ENCODE measurements at regions not wholly inside any gene's neighbourhood (a gene's known extent, or its start where the extent isn't known, plus 50 kb on each side); places are given as distances from the start of the nearest gene placed in this dataset.

DNA sequence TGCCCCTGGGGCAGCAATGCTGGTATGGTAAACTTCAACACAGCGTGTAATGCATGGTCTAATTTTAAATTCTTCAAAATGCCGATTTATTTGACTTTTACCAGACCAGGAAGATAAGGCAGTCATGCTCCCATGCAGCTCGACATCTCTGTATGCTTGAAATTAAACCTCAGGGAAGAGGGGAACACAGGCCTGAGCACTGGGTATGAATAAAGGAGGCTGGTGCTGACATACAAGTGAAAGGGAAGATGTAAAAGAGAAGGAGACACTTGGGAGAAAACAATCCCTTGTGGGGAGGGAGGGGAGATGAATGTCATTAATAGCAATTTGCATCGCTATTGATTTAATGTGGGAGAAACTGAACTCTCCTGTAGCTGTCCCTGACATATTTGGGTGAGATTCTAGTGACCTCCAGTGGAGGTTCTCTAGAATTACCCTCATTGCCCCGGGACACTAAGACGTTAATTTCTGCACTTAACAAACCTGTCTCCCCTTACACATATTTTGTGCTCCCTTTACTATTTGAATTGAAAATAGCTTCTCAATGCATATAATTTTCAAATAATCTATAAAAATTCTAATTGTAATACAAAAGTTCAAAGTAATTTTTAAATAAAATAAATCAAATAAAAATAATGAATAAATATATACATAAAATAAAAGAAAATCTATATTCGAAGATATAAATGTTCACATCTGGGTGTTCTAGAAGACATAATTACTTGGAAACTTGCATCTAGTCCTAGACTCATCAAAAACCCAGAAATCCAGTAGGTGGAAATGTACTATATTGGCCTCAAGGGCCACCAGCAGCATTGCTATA, 283.1 kb downstream of the LMX1A start:
- DNase-seq, result no peak
- no peak for ATAC-seq

DNA sequence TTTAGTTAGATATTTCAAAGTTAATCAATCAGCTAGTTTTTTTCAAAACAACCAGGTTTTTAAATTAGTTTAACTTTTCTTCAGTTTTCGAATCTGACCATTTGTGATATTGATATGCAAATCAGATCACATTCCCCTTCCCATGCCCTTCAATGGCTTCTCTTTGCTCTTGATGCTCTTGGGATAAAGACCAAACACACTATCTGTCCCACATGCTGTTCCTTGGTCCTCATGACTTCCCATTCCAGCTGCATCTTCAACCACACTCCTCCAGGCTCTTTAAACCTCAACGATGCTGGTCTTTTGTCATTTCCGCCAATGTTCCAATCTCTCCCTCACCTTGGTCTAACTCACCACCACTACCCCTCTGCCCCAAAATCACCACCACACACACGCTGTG, 285.8 kb downstream of the LMX1A start:
- DNase-seq, result no peak
- no peak for ATAC-seq

DNA sequence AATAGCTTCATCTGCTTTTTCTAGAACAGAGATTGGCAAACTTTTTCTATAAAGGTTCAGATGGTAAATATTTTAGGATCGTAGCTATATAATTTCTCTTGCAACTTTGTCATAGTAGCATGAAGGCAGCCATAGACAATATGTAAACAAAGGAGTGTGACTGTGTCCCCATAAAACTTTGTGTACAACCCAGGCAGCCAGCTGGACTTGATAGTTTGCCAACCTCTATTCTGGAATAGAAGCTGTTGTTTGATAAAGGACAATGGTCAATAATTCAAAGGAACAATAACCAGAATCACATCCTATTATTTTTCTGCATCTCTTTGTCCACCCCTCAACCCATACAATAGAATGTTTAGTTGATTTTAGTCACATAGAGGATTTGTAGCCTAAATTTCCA, 286.7 kb downstream of the LMX1A start:
- ATAC-seq (no peak), DNase-seq (no peak)

DNA sequence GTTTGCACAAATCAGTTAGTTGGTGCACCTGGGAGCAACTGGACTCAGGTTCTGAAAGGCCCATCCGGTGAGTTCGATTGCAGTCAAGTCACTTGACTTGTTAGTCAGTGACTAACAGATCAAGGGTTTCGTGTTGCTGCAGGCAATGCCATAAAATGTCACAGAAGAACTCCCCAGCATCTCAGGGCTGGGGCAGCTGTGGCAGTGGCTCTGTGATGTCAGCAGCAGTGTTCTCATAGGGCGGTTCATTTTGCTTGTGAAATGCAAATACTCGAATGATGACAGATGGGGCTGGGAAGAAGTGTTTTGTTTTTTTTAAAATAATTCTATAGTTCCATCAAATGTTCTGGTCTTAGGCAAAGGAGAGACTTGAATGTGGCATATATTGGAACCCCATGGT, 287.8 kb downstream of the LMX1A start:
- no peak for ATAC-seq
- DNase-seq, result no peak

DNA sequence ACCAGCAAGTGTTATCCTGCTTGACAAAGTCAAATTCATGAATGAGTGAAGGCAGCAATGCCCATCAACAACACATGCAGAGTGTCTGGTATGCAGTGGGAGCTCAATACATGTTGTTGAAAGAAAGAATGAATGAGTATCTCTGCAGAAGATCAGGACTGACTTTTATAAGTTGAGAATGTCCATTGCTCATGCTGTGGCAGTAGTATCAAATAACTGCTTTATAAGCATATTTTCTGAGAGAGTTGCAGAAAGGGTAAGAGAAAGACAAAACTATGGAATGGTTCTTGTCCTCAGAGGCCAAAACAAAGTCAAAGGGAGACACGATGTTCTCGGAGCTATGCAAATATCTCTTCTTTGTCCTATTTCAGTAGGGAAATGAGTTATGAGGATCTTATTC, 288.7 kb downstream of the LMX1A start:
- no peak for DNase-seq
- ATAC-seq, result no peak

DNA sequence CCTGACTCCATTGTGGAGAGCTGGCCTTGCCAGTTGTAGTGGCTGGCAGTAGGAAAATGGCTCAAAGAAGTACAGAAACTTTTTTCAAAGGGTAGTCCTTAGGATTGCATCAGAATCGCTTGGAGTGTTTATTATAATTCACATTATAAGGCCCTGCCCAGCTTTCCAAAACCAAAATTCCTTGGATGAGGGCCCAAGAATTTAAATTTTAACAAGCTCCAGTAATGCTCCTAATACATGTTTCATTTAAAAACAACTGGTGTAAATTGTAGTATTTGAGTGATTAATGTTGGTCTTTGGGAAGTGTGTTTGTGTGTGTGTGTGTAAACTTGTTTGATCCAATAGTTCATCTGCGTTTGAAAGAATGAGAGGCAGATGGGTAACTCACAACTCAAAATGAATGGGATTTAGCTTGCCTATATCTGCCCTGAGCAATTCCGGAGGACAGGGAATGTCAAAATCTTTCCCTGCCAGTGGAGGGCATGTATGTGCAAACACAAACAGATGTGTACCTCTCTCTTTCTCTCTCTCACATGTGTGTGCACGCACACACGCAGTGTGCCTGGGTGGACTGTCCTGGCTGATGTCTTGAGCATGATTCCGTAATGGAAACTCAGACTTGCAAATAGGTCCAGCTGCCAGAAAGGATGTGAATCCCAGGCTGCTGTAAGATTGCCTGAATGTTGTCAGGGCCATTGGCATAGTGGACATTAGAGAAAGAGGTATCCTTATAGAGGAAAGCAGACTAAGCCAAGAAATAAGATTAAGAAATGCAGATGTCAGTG, 293.1 kb downstream of the LMX1A start:
- DNase-seq (no peak), ATAC-seq (no peak)

DNA sequence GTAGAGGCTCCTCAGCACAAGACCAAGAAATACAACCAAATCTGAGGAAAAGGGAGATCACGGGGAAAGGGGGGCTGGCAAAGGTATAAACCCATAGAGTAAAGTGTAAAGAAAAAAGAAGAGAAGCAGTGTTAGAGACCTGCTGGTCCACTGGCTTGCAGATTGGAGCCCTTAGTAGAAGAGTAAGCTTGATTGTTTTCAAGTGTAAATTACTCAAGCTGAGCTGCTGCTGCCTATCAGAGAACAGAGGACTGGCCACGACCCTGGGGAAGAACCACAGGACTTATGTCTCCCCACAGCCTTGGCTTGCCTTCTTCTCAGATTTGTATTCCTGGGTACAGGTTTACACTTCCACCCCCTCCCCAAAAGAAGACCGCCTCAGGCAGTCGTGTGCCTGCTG, 294.2 kb downstream of the LMX1A start:
- ATAC-seq, result no peak
- DNase-seq, result no peak

DNA sequence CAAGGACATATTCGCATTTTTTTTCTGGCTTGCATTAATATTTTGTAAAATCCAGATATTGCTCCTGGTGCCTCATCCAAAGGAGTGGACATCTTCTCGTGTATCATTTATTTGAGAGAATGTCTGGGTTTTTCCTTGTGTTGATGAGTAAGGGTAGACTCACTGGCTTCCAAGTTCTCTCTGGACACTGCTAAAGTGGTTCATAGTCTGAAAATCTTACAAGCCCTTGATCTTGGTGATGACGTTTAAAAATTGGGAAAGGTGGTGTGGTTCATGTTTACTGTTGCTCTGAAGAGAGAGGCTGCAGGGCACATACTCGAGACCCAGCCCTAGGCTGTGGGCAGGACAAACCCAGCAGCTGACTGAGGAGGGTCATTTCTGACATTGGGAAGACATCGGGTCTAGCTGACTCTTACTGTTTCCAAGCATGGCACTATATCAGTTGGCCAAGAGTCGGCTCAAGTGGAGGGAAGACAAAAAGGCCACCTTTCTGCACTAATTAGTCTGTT, 296.2 kb downstream of the LMX1A start:
- no peak for ATAC-seq
- DNase-seq, result no peak

DNA sequence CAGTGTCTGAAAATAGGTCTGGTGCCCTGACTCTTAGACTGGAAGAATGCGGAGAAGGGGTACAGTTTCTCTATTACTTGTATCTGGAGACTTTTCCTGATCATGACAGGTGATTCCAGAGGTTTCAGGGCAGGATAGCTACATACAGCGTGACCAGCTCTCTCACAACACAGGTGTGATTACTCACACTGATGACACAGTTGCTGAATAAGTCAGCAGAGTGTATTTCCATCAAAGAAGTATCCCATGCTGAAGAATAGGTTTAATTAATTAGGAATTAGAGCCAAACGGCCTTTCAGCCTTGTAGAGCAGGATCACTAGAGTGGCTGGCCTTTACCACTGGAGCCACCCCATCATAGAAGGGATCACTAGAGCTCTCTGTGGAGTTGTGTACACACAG, 298.6 kb downstream of the LMX1A start:
- no peak for ATAC-seq
- DNase-seq, result no peak

DNA sequence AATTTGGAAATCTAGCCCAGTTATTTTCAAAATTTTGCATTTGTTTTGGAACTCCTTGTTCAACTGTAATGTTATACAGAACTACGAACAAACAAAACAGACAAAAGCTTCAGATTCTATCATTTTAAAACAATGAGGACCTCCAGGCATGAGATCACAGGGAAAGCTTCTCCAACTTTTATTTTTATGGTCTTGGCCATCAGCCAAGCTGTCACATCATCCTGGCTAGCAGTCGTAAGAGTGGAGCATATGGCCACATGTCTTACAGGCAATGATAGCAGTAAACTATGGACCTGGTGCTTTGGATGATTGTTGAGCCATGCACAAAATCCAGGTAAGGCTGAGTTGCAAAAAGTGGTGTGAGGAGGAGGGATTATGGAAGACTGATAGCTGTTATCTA, 299.6 kb downstream of the LMX1A start:
- DNase-seq (no peak), ATAC-seq (no peak)

DNA sequence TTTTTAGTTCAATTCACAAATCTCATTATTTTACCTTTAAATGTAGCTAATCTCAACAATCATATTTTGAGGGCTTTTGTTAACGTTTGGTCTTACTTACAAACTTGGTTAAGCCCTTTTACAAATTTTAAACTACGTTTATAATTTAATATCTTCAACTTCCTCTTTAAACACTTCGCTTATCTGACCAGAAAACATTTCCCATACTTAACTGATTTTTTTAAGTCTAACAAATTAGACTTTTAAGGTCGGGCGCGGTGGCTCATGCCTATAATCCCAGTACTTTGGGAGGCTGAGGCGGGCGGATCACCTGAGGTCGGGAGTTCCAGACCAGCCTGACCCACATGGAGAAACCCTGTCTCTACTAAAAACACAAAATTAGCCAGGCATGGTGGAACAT, 300.9 kb downstream of the LMX1A start:
- ATAC-seq (no peak), DNase-seq (no peak)

DNA sequence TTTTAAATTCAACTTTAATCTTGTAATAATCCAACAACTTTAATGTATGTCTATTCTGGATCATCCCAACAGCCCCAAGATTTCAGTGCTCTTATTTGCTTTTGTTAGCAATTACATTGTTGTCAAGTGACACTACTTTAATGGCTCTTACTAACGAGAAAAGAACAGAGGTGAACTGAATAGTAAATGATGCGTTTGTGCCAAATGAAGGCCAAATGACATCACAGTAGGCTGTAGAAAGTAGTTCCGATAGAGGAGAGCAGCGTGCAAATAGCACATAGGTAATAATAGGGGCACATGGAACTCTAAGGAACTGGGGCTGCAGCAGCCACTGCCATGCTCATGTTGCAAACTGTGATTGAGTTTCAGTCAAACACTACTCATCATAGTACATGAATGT, 301.9 kb downstream of the LMX1A start:
- ATAC-seq, result no peak
- no peak for DNase-seq

DNA sequence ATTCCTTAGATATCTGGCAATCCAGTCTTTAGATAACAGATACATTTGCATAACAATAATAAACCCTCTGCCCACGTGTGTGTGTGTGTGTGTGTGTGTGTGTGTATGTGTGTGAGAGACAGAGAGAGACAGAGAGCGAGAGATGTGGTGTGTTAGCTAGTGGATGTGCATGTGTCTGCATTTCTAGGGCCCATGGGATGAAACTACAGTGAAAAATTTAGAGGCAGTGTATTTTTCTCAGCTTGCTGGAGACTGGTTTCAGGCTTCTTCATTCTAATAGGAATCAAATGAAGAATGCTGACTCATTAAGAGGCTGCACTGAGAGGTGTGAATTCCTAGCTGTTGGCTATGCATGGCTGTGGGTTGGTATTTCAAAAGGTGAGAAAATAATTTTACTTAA, 303.2 kb downstream of the LMX1A start:
- ATAC-seq (no peak), DNase-seq (no peak)

DNA sequence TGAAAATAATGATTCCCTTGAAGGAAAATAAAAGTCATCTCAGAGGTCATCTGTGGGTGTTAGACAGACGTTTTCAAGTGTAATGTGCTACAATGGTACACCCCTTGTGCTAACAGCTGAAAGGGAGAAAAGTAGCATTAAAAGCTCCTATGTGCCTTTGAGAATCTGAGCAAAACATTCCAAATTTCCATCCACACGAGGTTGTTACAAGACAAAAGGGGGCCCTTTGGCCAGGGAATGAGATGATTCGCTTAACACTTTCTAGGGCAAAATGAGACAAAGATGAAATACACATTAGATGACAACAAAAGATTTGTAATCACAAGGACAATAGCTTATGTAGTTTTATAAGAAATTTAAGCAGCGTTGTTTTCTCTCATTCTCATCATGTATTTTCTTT, 303.6 kb downstream of the LMX1A start:
- ATAC-seq (no peak), DNase-seq (no peak)

DNA sequence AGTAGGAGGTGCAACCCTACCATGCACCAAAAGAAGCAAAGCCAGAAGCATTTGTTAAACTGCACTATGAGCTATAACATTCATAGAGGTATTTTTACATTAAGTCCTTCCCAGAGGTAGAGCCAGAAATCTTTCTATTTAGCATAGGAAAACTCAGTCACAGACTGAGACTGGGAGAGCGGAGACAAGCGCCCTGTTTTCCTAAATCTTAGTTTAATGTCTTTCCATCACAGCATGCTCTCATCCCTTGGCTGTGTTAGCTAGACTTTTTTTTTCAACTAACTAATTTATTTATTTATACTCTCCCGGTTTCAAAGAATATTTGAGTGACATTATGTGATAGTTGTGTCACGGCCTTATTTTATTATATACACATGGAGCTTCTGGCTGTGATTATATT, 304.1 kb downstream of the LMX1A start:
- DNase-seq, result no peak
- ATAC-seq, result no peak

DNA sequence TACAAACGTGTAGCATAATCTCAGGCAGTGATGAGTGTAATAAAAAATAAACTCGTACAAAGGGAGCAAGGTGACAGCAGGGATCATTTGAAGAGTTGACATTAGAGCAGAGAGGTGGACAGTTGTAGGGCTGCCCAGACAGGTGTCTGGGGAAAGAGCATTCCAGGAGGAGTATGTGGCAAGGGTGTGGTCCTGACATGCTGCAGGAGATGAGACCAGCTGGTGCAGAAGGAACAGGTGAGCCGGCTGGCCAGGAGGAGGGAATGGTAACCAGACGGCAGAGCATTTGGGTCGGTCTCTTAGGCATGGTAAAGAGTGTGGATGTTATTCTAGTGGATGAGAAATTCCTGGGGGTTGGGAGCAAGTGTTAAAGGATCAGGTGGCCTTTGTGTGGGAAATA, 306.3 kb downstream of the LMX1A start:
- DNase-seq, result no peak

DNA sequence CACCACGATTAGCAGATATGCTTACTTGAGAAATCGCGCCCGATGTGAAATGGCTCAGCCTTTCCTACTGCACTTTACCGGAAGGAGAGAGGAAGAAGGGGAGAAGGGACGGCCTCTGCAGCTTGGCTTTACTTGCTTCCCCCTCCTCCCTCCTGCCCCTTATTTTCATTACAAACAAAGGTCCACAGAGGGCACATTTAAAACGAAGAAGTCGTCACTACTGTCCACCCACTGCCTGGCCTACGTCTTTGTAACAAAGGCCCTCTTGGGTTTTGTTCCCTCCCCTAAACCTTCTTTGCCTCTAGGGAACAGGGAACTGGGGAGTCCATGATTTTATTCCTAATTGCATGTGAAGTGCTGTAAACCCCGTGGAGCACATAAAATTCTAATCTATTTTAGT, 308.5 kb downstream of the LMX1A start:
- DNase-seq (no peak), ATAC-seq (no peak)

More for the DNA sequence above, 306.3 kb downstream of the LMX1A start:
- no peak for ATAC-seq

DNA sequence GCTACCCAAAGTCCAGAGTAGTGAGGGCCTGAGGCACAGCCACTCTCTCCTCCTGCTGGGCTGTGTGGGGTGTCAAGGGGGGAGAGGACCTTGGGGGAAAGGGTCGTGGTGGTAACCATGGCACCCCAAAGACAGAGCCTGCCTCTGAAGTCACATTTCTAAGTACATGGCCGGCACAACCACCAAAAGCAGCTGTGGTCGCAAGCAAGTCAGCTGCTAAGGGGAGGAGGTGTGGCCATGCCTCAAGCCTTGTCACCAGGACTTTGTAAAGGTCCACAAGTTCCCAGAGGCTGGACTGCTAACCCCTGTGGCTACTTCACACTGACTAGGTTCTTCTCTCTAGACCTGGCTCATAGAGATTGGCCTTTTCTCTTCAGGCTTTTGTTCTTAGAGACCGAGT, 310.6 kb downstream of the LMX1A start:
- ATAC-seq, result no peak
- DNase-seq, result no peak

DNA sequence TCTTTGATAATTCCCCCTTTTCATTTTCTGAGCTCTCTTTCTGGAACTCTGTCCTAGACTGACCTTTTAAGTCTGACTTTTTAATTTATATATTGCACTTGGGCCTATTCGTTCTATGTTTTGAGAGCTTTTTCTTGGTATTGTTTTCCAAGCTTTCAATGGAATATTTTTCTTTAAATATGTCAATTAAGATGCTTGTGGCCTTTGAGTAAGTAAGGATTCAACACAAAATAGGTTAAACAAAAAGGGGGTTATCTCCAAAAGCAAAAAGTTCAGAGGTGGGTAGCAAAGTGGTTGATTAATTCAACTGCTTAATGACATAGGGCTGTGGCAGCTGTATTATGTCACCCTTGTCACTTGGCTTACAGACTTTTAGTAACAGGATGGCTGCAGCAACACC, 315.9 kb downstream of the LMX1A start:
- ATAC-seq, result no peak

DNA sequence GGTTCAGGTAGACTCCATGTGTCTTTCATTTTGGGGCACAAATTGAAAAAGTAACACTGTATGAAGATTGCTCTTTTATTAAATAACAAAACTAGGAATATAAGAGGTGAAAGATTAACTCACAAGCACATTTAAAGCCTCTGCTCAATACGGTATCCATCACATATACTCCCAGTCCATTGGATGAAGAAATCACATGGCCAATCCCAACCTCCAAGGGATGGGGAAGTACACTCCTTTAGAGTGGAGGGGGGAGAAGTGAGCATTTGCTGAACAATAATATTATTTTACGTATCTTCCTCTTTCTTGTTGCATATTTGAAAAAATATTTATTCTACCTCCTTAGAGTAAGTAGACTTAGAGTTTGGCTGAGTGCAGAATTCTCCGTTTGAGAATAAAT, 316.5 kb downstream of the LMX1A start:
- ATAC-seq (no peak), DNase-seq (no peak)

More for the DNA sequence above, 315.9 kb downstream of the LMX1A start:
- DNase-seq, result no peak

DNA sequence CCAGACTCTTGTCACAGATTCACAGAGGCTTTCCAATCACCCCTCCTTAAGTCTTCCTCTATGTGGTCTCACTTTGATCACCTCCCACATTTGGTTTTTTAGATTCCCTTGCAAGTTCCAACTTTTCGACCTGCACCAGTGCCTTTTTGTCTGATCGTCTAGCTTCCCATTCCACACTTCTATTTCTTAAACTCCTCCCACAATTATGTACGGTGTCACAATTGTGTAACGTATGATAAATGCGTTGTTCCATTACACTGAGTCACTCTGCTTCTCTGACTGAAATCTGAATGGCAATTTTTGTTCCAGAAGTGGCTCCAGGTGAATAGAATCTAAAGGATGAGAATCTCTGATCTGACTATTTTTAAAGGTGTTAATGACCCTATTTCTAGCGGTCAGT, 320.1 kb downstream of the LMX1A start:
- DNase-seq (no peak), ATAC-seq (no peak)

DNA sequence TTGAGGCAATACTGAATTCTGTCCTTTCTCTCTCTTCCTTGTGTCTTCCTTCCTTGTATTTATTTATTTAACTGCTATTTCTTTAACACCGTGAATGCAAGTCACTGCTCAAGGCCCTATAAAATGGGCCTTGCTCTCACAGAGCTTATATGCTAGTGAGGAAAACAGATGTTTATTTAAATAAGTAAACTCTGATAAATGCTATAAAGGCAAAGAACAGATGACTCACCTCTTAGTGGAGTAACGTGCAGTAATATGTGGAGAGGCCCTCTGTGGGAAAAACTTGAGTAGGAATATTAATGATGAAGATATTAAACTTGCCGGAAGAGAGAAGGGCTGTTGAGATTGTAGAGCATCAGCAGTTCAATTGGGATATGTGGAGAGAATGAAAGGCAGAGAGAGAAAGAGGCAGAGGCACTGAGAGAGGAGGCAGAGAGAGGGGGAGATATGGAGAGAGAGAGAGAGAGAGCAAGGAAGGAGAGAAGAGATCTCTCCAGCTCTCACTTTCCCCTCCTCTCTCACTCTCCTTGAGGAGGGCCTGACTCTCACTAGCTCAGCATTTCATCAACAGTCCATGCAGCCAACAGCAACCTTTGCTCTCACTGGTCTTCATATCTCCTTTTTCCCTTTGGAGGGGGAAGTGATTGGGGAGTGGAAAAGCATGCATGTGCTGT, 322.2 kb downstream of the LMX1A start:
- ATAC-seq (no peak), DNase-seq (no peak)

DNA sequence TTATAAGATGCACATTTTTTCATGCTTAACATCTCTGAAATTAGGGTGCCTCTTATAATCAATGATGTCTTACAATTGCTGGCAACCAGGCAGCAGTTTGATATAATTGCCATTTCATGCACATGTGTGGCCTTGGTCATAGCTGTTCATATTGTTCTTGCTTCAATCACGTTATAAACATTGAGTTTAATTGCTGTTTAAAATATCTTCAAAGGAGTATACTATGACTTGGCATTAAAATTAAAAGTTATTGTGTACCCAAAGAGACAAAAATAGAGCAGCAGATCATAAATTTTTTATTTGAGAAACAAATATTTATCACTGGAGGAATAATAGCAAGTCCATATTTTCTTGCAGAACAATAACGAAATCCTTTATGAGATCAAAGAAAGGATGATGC, 325.5 kb downstream of the LMX1A start:
- DNase-seq (no peak), ATAC-seq (no peak)
